ENCODE measurements at regions not wholly inside any gene's neighbourhood (a gene's known extent, or its start where the extent isn't known, plus 50 kb on each side); places are given as distances from the start of the nearest gene placed in this dataset.
"Not testable (repeated sequence)": the region's sequence is repeated elsewhere in the genome, so short reads cannot be mapped to it uniquely, and the experiment has no call there.

- H3K36me3 Mint-ChIP-seq (ENCODE audit: low read depth) = no peaks in the 10 kb centered on the region
- no peak overlapping the region for H3K4me3 Mint-ChIP-seq
- no peaks in the 10 kb centered on the region for H3K27me3 Mint-ChIP-seq
- DNase-seq = no peak
- H3K9me3 Mint-ChIP-seq = peaks cover 4% of the 10 kb centered on the region
- H3K27ac Mint-ChIP-seq = no peak overlapping the region
- intact Hi-C loops (cut with micrococcal nuclease) = no loop called here
- no peaks in the 10 kb centered on the region for H3K4me1 Mint-ChIP-seq
These were observed 1223.9 kb downstream of the FOXD4L5 start for GRCh38 chr9:64061013-64061627.

- H3K36me3 Mint-ChIP-seq (ENCODE audit: low read depth); H3K9me3 Mint-ChIP-seq; H3K27me3 Mint-ChIP-seq; DNase-seq; H3K4me3 Mint-ChIP-seq; H3K4me1 Mint-ChIP-seq; intact Hi-C loops (cut with micrococcal nuclease); H3K27ac Mint-ChIP-seq: not testable (repeated sequence)
These were observed 1226.9 kb downstream of the FOXD4L5 start for GRCh38 chr9:64058070-64058469.

DNA sequence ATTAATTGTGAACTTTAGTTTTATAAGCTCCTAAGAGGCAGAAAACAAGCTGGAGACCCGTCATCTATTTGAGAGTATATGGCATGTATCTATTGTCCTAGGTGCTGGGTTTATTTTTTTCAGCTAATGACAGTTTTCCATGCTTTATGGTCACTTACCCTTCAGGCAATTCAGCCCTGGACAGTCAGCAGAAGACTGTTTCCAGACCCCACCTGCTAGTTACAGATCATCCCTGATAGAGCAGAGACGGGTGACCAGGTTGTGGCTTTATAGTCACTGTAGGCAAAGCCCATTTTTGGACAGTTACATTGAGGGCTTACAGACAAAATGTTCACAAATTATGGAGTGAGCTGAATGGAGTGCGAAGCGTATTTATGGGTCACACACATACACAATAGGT lies 1227.5 kb downstream of the FOXD4L5 start:
- intact Hi-C loops (cut with micrococcal nuclease) = no loop called here
- H3K9me3 Mint-ChIP-seq = no peaks in the 10 kb centered on the region
- no peaks in the 10 kb centered on the region for H3K4me1 Mint-ChIP-seq
- H3K27ac Mint-ChIP-seq = no peak overlapping the region
- H3K4me3 Mint-ChIP-seq = no peak overlapping the region
- H3K36me3 Mint-ChIP-seq (ENCODE audit: low read depth) = no peaks in the 10 kb centered on the region
- DNase-seq = no peak
- no peaks in the 10 kb centered on the region for H3K27me3 Mint-ChIP-seq

DNA sequence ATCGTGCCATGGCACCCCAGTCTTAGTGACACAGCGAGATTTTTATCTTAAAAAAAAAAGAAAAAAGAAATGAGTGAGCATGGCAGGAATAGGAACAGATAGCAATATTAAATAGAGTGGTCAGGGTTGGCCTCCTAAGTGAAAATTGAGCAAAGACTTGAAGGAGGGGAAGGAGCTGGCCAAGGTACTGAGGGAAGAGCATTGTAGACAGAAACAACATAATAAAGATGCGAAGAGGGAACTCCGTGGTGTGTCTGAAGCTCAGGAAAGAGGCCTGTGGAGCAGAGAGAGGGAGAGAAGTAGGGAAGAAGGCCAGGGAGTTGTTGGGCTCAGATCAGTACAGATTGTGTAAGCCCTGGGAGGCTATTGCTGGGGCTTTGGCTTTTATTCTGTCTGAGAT lies 1256.1 kb downstream of the FOXD4L5 start:
- not testable (repeated sequence) for H3K9me3 Mint-ChIP-seq, H3K4me3 Mint-ChIP-seq

GRCh38 chr9:64020696-64021491 lies 1264.1 kb downstream of the FOXD4L5 start:
- H3K9me3 Mint-ChIP-seq; DNase-seq; H3K36me3 Mint-ChIP-seq (ENCODE audit: low read depth); H3K4me1 Mint-ChIP-seq; H3K27ac Mint-ChIP-seq; H3K27me3 Mint-ChIP-seq; intact Hi-C loops (cut with micrococcal nuclease); H3K4me3 Mint-ChIP-seq: not testable (repeated sequence)

More for the DNA sequence above, 1256.1 kb downstream of the FOXD4L5 start:
- H3K27ac Mint-ChIP-seq; DNase-seq; H3K36me3 Mint-ChIP-seq (ENCODE audit: low read depth); H3K4me1 Mint-ChIP-seq; H3K27me3 Mint-ChIP-seq; intact Hi-C loops (cut with micrococcal nuclease): not testable (repeated sequence)

- H3K9me3 Mint-ChIP-seq; H3K36me3 Mint-ChIP-seq (ENCODE audit: low read depth); H3K4me1 Mint-ChIP-seq; H3K4me3 Mint-ChIP-seq; H3K27ac Mint-ChIP-seq; intact Hi-C loops (cut with micrococcal nuclease); DNase-seq; H3K27me3 Mint-ChIP-seq: not testable (repeated sequence)
These were observed 1267.3 kb downstream of the FOXD4L5 start for GRCh38 chr9:64017666-64018065.

GRCh38 chr9:64016845-64017406 lies 1268.1 kb downstream of the FOXD4L5 start:
- H3K4me1 Mint-ChIP-seq; intact Hi-C loops (cut with micrococcal nuclease); H3K9me3 Mint-ChIP-seq; H3K27me3 Mint-ChIP-seq; H3K36me3 Mint-ChIP-seq (ENCODE audit: low read depth); H3K27ac Mint-ChIP-seq: not testable (repeated sequence)
- DNase-seq = peak; percentile 62
- peak overlapping the region; percentile 57 for H3K4me3 Mint-ChIP-seq

DNA sequence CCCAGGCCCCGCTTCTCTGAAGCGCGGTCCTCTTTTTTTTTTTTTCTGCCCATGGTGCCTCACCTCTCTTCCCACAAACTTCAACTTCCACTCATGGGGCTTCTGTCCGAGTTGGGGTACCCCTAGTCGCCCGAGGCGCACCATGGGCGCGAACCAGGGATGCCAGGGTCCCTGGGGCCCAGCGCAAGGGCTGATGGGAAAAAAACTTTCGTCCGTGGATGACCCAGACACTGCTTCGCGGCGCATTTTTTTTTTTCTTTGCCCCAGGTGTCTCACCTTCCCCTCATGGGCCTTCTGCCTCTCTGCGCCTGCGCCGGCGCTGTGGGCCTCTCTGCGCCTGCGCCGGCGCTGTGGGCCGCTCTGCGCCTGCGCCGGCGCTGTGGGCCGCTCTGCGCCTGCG lies 1268.8 kb downstream of the FOXD4L5 start:
- peak overlapping the region; percentile 34 for H3K4me3 Mint-ChIP-seq
- H3K9me3 Mint-ChIP-seq; H3K4me1 Mint-ChIP-seq; H3K27ac Mint-ChIP-seq; H3K27me3 Mint-ChIP-seq; DNase-seq; intact Hi-C loops (cut with micrococcal nuclease); H3K36me3 Mint-ChIP-seq (ENCODE audit: low read depth): not testable (repeated sequence)

- Mint-ChIP-seq H3K36me3 (ENCODE audit: low read depth) (no peaks in the 10 kb centered on the region), H3K27me3 (no peaks in the 10 kb centered on the region), H3K27ac (no peak overlapping the region), H3K9me3 (no peaks in the 10 kb centered on the region), H3K4me3 (no peak overlapping the region), H3K4me1 (no peaks in the 10 kb centered on the region)
- intact Hi-C loops (cut with micrococcal nuclease) = no loop called here
- DNase-seq = no peak
These were observed 1269.9 kb downstream of the FOXD4L5 start for GRCh38 chr9:64015136-64015535.

GRCh38 chr9:64014386-64015091 lies 1270.5 kb downstream of the FOXD4L5 start:
- H3K9me3 Mint-ChIP-seq; H3K4me1 Mint-ChIP-seq; H3K36me3 Mint-ChIP-seq (ENCODE audit: low read depth); H3K27ac Mint-ChIP-seq; H3K4me3 Mint-ChIP-seq; intact Hi-C loops (cut with micrococcal nuclease); H3K27me3 Mint-ChIP-seq; DNase-seq: not testable (repeated sequence)

- DNase-seq; H3K27ac Mint-ChIP-seq; H3K9me3 Mint-ChIP-seq; H3K4me3 Mint-ChIP-seq; H3K36me3 Mint-ChIP-seq (ENCODE audit: low read depth); intact Hi-C loops (cut with micrococcal nuclease); H3K4me1 Mint-ChIP-seq; H3K27me3 Mint-ChIP-seq: not testable (repeated sequence)
These were observed 1271.9 kb downstream of the FOXD4L5 start for GRCh38 chr9:64013122-64013521.

DNA sequence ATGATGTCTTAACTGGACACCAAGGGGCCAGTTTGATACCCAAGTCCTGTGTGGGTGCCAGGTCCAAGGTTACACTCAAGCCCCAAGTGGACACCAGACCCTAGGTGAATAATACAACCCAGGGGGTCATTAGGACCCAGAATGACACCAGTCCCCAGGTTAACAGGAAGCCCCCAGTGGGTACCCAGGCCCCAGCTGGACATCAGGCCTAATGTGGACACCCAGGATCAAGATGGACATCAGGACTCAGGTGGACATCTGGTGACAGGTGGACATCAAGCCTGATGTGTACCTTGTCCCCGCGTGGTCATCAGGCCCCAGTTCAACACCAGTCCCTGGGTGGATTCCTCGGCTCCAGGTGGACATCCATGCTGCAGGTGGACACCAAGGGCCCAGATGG lies 1273.0 kb downstream of the FOXD4L5 start:
- H3K36me3 Mint-ChIP-seq (ENCODE audit: low read depth); H3K27me3 Mint-ChIP-seq; intact Hi-C loops (cut with micrococcal nuclease); H3K27ac Mint-ChIP-seq; DNase-seq; H3K4me3 Mint-ChIP-seq; H3K4me1 Mint-ChIP-seq; H3K9me3 Mint-ChIP-seq: not testable (repeated sequence)

DNA sequence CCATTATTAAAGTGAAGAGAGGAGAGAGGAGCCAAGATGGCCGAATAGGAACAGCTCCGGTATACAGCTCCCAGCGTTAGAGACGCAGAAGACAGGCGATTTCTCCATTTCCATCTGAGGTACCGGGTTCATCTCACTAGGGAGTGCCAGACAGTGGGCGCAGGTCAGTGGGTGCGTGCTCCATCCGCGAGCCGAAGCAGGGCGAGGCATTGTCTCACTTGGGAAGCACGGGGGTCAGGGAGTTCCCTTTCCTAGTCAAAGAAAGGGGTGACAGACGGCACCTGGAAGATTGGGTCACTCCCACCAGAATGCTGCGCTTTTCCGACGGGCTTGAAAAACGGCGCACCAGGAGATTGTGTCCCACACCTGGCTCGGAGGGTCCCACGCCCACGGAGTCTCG lies 1305.3 kb downstream of the FOXD4L5 start:
- H3K27me3 Mint-ChIP-seq; H3K9me3 Mint-ChIP-seq; H3K36me3 Mint-ChIP-seq (ENCODE audit: low read depth); intact Hi-C loops (cut with micrococcal nuclease); DNase-seq; H3K4me3 Mint-ChIP-seq; H3K27ac Mint-ChIP-seq; H3K4me1 Mint-ChIP-seq: not testable (repeated sequence)
